K562 (cell line): ENCODE measurements at regions not wholly inside any gene's neighbourhood (a gene's known extent, or its start where the extent isn't known, plus 50 kb on each side); places are given as distances from the start of the nearest gene placed in this dataset.

Experiments used
- CTCF ChIP-seq, 3 experiments: IDR thresholded peaks in 2 of 3; conservative IDR thresholded peaks in 1 of 3; 2 replicates each; pipeline ENCODE4 v1.5.1; 2011 to 2012; ENCODE audit warnings: low read length in 3 of 3, mild to moderate bottlenecking in 3 of 3, control low read depth in 2 of 3, improper control_type of control experiment in 1 of 3, inconsistent platforms in 1 of 3, low read depth in 1 of 3, mixed read lengths in 1 of 3, moderate library complexity in 1 of 3; ENCODE audit not compliant: insufficient read depth in 2 of 3
- ELF1 ChIP-seq: fragments of 200-800 bp; sonication (Bioruptor generic); IDR thresholded peaks from 2 replicates; pipeline ENCODE4 v1.6.1; 2016; ENCODE audit warnings: missing genetic modification characterization, missing compliant biosample characterization
- EP300 ChIP-seq: IDR thresholded peaks from 2 replicates; pipeline ENCODE4 v1.6.1; 2012; ENCODE audit warnings: low read length, improper control_type of control experiment
- KDM2B ChIP-seq: fragments of 250-450 bp; sonication (Bioruptor Pico); IDR thresholded peaks from 2 replicates; pipeline ENCODE4 v1.8.0; 2021; ENCODE audit warnings: mild to moderate bottlenecking, moderate library complexity
- MTF1 ChIP-seq: fragments of 250-450 bp; sonication (Bioruptor Pico); IDR thresholded peaks from 2 replicates; pipeline ENCODE4 v1.9.0; 2021; ENCODE audit warnings: moderate library complexity, mild to moderate bottlenecking, inconsistent platforms, borderline replicate concordance
- NCOA1 ChIP-seq: fragments of 450-650 bp; IDR thresholded peaks from 2 replicates; pipeline ENCODE4 v1.6.1; 2016; ENCODE audit warnings: low read depth
- POLR2A ChIP-seq: fragments of 450-650 bp; conservative IDR thresholded peaks from 2 replicates; pipeline ENCODE4 v1.6.1; 2016
- RB1 ChIP-seq: fragments of 450-650 bp; IDR thresholded peaks from 2 replicates; pipeline ENCODE4 v1.6.1; 2017; ENCODE audit warnings: low read depth, mild to moderate bottlenecking
- SNIP1 ChIP-seq: fragments of 450-650 bp; IDR thresholded peaks from 2 replicates; pipeline ENCODE4 v1.7.1; 2017; ENCODE audit warnings: low read depth, mild to moderate bottlenecking
- SREBF2 ChIP-seq: sonication (generic); formaldehyde crosslinking; IDR thresholded peaks from 2 replicates; pipeline ENCODE4 v1.4.0; 2020; ENCODE audit warnings: mild to moderate bottlenecking, missing genetic modification reagents
- TF ChIP-seq, protein P1 (sequence below), 2 experiments: fragments of 450-650 bp in 1 of 2; sonication (generic) in 1 of 2; formaldehyde crosslinking in 1 of 2; IDR thresholded peaks; 2 replicates each; pipeline versions ENCODE4 v1.7.1 to v1.9.0; 2016 to 2022; ENCODE audit warnings: inconsistent platforms in 1 of 2, mild to moderate bottlenecking in 1 of 2, missing genetic modification reagents in 1 of 2
- TF ChIP-seq, protein P2 (sequence below), 2 experiments: fragments of 450-650 bp in 1 of 2; sonication (generic) in 1 of 2; formaldehyde crosslinking; conservative IDR thresholded peaks; 2 replicates each; pipeline versions ENCODE4 v1.4.0 to v1.8.1; 2020 to 2022; ENCODE audit warnings: mild to moderate bottlenecking in 1 of 2, missing genetic modification reagents in 1 of 2

DNA sequence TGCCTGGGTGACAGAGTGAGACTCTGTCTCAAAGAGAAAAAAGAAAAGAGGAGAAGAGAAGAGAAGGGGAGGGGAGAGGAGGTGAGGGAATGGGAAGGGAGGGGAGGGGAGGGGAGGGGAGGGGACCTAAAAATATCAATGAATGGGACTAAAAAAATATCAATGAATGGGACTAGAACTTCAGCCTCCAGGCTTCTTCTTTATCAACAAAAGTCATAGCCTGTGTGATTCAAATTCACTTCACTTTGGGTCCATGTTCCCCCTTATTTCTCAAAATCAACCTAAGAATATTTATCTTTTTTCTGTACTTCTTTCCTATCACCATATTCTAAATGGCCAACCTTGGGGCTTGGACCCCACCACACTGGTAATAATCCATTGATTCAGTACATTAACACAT lies 92.1 kb upstream of the PIK3C3 start:
- TF ChIP-seq MTF1 (no peak), SNIP1 (no peak), KDM2B (CRISPR knock-in tag) (no peak), EP300 (no peak), NCOA1 (no peak), SREBF2 (CRISPR knock-in tag) (no peak), CTCF (IDR thresholded peaks at IDR 0.05 in 2 of 3, conservative IDR thresholded peaks at IDR 0.05 in 1 of 3; ENCODE audit: insufficient read depth in 2 of 3, low read depth in 1 of 3, low read length in 3 of 3) (no peak), RB1 (no peak), POLR2A (no peak), ELF1 (no peak)
- TF ChIP-seq, protein P1, sequence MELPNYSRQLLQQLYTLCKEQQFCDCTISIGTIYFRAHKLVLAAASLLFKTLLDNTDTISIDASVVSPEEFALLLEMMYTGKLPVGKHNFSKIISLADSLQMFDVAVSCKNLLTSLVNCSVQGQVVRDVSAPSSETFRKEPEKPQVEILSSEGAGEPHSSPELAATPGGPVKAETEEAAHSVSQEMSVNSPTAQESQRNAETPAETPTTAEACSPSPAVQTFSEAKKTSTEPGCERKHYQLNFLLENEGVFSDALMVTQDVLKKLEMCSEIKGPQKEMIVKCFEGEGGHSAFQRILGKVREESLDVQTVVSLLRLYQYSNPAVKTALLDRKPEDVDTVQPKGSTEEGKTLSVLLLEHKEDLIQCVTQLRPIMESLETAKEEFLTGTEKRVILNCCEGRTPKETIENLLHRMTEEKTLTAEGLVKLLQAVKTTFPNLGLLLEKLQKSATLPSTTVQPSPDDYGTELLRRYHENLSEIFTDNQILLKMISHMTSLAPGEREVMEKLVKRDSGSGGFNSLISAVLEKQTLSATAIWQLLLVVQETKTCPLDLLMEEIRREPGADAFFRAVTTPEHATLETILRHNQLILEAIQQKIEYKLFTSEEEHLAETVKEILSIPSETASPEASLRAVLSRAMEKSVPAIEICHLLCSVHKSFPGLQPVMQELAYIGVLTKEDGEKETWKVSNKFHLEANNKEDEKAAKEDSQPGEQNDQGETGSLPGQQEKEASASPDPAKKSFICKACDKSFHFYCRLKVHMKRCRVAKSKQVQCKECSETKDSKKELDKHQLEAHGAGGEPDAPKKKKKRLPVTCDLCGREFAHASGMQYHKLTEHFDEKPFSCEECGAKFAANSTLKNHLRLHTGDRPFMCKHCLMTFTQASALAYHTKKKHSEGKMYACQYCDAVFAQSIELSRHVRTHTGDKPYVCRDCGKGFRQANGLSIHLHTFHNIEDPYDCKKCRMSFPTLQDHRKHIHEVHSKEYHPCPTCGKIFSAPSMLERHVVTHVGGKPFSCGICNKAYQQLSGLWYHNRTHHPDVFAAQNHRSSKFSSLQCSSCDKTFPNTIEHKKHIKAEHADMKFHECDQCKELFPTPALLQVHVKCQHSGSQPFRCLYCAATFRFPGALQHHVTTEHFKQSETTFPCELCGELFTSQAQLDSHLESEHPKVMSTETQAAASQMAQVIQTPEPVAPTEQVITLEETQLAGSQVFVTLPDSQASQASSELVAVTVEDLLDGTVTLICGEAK (IDR thresholded peaks at IDR 0.05) = no peak
- TF ChIP-seq, protein P1 (CRISPR knock-in tag; IDR thresholded peaks at IDR 0.05) = no peak
- TF ChIP-seq, protein P2, sequence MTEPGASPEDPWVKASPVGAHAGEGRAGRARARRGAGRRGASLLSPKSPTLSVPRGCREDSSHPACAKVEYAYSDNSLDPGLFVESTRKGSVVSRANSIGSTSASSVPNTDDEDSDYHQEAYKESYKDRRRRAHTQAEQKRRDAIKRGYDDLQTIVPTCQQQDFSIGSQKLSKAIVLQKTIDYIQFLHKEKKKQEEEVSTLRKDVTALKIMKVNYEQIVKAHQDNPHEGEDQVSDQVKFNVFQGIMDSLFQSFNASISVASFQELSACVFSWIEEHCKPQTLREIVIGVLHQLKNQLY (CRISPR knock-in tag; conservative IDR thresholded peaks at IDR 0.05) = no peak
